Stomach (tissue), 8 donors: ENCODE measurements at regions not wholly inside any gene's neighbourhood (a gene's known extent, or its start where the extent isn't known, plus 50 kb on each side); places are given as distances from the start of the nearest gene placed in this dataset.

Source experiments
- DNase-seq, 2 donors: peaks; one replicate each; pipeline versions ENCODE4 v3.0.0 to v3.0.0-alpha.2; 2013 to 2019
- H3K27ac ChIP-seq, 5 donors: fragments of 200-600 bp in 4 of 5; sonication (generic) in 4 of 5; one replicate each; pipeline ENCODE4 v1.5.1; 2013 to 2019; ENCODE audit warnings: mild to moderate bottlenecking in 1 of 5, moderate library complexity in 1 of 5
- H3K27me3 ChIP-seq, 3 donors: fragments of 200-600 bp; sonication (generic); one replicate each; pipeline ENCODE4 v1.5.1; 2017 to 2019; ENCODE audit warnings: mixed run types in 1 of 3
- H3K36me3 ChIP-seq, 4 donors: fragments of 200-600 bp; sonication (generic); 1 replicate in 3 of 4; 2 replicates in 1 of 4; pipeline ENCODE4 v1.5.1; 2016 to 2019
- H3K4me1 ChIP-seq, 4 donors: fragments of 200-600 bp; sonication (generic); one replicate each; pipeline ENCODE4 v1.5.1; 2016 to 2019
- H3K4me3 ChIP-seq, 4 donors: fragments of 200-600 bp; sonication (generic) in 3 of 4; one replicate each; pipeline ENCODE4 v1.5.1; 2016 to 2019; ENCODE audit warnings: mild to moderate bottlenecking in 1 of 4
- H3K9me3 ChIP-seq, 4 donors: fragments of 200-600 bp; sonication (generic); one replicate each; pipeline ENCODE4 v1.5.1; 2016 to 2019
- EP300 ChIP-seq: sonication (generic); formaldehyde crosslinking; IDR thresholded peaks from one replicate; pipeline ENCODE4 v1.6.1; 2017; ENCODE audit warnings: antibody characterized with exemption
- POLR2A ChIP-seq, 4 donors: fragments of 450-650 bp; IDR thresholded peaks; one replicate each; pipeline ENCODE4 v1.6.1; 2016; ENCODE audit warnings: antibody characterized with exemption in 4 of 4, control low read depth in 2 of 4, mild to moderate bottlenecking in 1 of 4, moderate library complexity in 1 of 4
- POLR2AphosphoS5 ChIP-seq, 3 donors: sonication (generic); formaldehyde crosslinking; IDR thresholded peaks; one replicate each; pipeline ENCODE4 v1.6.1; 2016; ENCODE audit warnings: antibody characterized with exemption in 3 of 3
- WGBS, 5 donors: extraction: QIAGEN DNeasy Blood & Tissue Kit in 3 of 5; methylation state at CpG; one replicate each; pipeline versions ENCODE4 v1.1.5 to v1.1.7; 2013 to 2018; 5-methylcytosine and 5-hydroxymethylcytosine counted together
- intact Hi-C: fragments of 100-400 bp; cut with DNase I; formaldehyde crosslinking; loops from one replicate; pipeline ENCODE4 v1.15.1; 2023; ENCODE audit warnings: low total_unique reads
- TF ChIP-seq, protein P1 (sequence below), 7 experiments: fragments of 450-650 bp in 4 of 7; fragments of 200-600 bp in 3 of 7; sonication (generic) in 3 of 7; IDR thresholded peaks; one replicate each; pipeline ENCODE4 v1.5.1; 2016 to 2019; ENCODE audit warnings: antibody characterized with exemption in 7 of 7, control low read depth in 2 of 7, mild to moderate bottlenecking in 1 of 7
- donor health status: healthy with polysubstance abuse.
- donor health status: Bipolar disorder and iron deficiency.
- donor health status: healthy.

DNA sequence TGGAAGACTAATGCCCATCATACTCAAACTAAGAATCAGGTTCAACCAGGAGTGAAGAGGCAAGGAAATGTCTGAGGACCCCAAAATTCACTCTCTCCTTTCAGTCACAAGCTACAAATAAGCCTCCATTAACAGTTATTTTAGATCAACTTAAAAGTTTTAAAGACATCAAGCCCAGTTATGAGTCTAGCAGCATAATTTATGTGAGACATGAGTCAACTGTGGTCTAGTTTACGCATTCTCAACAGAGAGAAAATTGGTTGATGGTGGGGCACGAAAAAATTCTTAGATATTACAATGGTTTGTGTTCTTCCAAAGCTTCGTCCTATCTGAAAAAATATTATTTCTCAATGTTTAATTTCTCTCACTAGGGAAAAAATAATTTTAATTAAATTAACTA is 204.9 kb upstream of the NT5E start:
- Histone ChIP-seq H3K27ac (no peak overlapping the region), H3K27me3 (no peaks in the 10 kb centered on the region), H3K9me3 (peaks cover 0 to 7% (median 1%) of the 10 kb centered on the region in 4 donors), H3K4me3 (no peak overlapping the region), H3K4me1 (no peaks in the 10 kb centered on the region), H3K36me3 (no peaks in the 10 kb centered on the region)
- intact Hi-C loops = no loop called here
- WGBS, 5 donors = 65 to 83% (median 79%) methylated on average over 3 of the region's 3 CpGs
- TF ChIP-seq, protein P1, sequence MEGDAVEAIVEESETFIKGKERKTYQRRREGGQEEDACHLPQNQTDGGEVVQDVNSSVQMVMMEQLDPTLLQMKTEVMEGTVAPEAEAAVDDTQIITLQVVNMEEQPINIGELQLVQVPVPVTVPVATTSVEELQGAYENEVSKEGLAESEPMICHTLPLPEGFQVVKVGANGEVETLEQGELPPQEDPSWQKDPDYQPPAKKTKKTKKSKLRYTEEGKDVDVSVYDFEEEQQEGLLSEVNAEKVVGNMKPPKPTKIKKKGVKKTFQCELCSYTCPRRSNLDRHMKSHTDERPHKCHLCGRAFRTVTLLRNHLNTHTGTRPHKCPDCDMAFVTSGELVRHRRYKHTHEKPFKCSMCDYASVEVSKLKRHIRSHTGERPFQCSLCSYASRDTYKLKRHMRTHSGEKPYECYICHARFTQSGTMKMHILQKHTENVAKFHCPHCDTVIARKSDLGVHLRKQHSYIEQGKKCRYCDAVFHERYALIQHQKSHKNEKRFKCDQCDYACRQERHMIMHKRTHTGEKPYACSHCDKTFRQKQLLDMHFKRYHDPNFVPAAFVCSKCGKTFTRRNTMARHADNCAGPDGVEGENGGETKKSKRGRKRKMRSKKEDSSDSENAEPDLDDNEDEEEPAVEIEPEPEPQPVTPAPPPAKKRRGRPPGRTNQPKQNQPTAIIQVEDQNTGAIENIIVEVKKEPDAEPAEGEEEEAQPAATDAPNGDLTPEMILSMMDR (IDR thresholded peaks at IDR 0.05) = no peak
- no peak for TF ChIP-seq POLR2A (IDR thresholded peaks at IDR 0.05)
- no peak for TF ChIP-seq POLR2AphosphoS5 (IDR thresholded peaks at IDR 0.05)
- no peak for TF ChIP-seq EP300
- DNase-seq = no peak

- TF ChIP-seq POLR2AphosphoS5 (IDR thresholded peaks at IDR 0.05) (no peak), POLR2A (IDR thresholded peaks at IDR 0.05) (no peak), EP300 (no peak)
- TF ChIP-seq, protein P1 (IDR thresholded peaks at IDR 0.05) = no peak
- peaks cover 0 to 1% (median 0%) of the 10 kb centered on the region in 4 donors for H3K9me3 ChIP-seq
- H3K27me3 ChIP-seq = no peaks in the 10 kb centered on the region
- intact Hi-C loops = no loop called here
- WGBS, 5 donors = 70 to 90% (median 85%) methylated on average over 1 of the region's 1 CpG
- no peaks in the 10 kb centered on the region for H3K4me1 ChIP-seq
- no peak for DNase-seq
- no peak overlapping the region for H3K4me3 ChIP-seq
- H3K27ac ChIP-seq = no peak overlapping the region
- no peaks in the 10 kb centered on the region for H3K36me3 ChIP-seq
These were observed 208.3 kb upstream of the NT5E start for GRCh38 chr6:85241498-85242052.

DNA sequence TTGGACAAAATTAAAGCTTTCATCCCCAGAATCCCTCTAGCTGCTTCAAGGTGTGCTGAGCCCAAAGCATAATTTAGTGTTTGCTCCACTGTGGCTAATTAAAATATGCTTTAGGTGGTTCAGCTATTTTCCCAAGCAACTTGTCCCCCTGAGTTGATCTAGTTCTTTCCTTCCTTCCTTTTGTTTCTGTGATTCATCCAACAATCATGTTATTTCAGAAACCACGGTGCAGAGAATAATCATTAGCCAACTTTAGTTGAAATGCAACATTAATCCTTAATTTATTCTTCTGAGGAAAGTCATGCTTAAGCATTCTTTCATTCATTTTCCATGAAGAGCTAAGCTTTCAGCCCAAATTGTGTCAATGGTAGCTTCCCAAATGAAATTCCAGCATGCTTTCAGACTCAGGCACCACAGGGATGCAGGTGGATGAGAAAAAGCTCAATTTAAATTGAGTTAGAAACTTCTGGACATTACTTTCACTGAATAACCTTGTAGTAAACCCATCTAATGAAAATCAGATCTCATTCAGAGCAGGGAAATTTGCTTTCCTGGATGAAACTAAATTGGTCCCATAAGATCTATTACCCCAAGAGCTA is 209.0 kb upstream of the NT5E start:
- 53 to 61% (median 58%) methylated on average over 1 of the region's 1 CpG for WGBS, 5 donors
- Histone ChIP-seq H3K36me3 (no peaks in the 10 kb centered on the region), H3K4me1 (no peaks in the 10 kb centered on the region), H3K27me3 (no peaks in the 10 kb centered on the region), H3K4me3 (no peak overlapping the region), H3K9me3 (no peaks in the 10 kb centered on the region), H3K27ac (no peak overlapping the region)
- no peak for DNase-seq
- intact Hi-C loops = no loop called here
- TF ChIP-seq, protein P1 (IDR thresholded peaks at IDR 0.05) = no peak
- TF ChIP-seq EP300 (no peak), POLR2AphosphoS5 (IDR thresholded peaks at IDR 0.05) (no peak), POLR2A (IDR thresholded peaks at IDR 0.05) (no peak)

DNA sequence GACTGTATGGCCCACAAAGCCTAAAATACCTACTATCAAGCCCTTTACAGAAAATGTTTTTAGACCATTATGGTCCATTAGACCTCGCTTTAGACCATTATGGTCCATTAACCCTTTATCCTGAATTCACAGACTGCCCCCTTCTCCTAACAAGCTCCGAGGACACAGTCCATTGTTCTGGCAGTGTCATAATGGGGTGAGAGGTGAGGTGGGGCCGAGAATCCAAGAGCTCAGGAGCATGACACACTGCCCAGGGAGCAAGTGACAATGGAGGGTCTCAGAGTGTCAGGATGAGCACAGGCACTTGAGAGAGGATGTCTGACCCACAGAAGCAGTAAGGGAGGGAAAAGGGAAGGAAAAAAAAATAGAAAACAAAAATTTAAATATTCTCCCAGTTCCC is 212.4 kb upstream of the NT5E start:
- Histone ChIP-seq H3K4me1 (no peaks in the 10 kb centered on the region), H3K9me3 (no peaks in the 10 kb centered on the region), H3K36me3 (no peaks in the 10 kb centered on the region), H3K27me3 (no peaks in the 10 kb centered on the region), H3K4me3 (no peak overlapping the region), H3K27ac (no peak overlapping the region)
- TF ChIP-seq POLR2AphosphoS5 (IDR thresholded peaks at IDR 0.05) (no peak), EP300 (no peak), POLR2A (IDR thresholded peaks at IDR 0.05) (no peak)
- TF ChIP-seq, protein P1 (IDR thresholded peaks at IDR 0.05) = no peak
- DNase-seq = no peak
- 41 to 55% (median 49%) methylated on average over 3 of the region's 3 CpGs for WGBS, 5 donors
- intact Hi-C loops = no loop called here
